ENCODE measurements at regions not wholly inside any gene's neighbourhood (a gene's known extent, or its start where the extent isn't known, plus 50 kb on each side); places are given as distances from the start of the nearest gene placed in this dataset.

GRCh38 chr17:77697480-77698400 is 260.8 kb upstream of the TNRC6C start:
- in situ Hi-C loops (cut with HindIII; ENCODE audit: low pct_unique_long_range_greater_than_20kb, low sequenced_read_pairs) = no loop called here
- no peak for DNase-seq (ENCODE audit: low read depth, low spot score)

GRCh38 chr17:77698903-77699623 is 259.4 kb upstream of the TNRC6C start:
- in situ Hi-C loops (cut with HindIII; ENCODE audit: low pct_unique_long_range_greater_than_20kb, low sequenced_read_pairs) = no loop called here
- no peak for DNase-seq (ENCODE audit: low read depth, low spot score)

- in situ Hi-C loops (cut with HindIII; ENCODE audit: low pct_unique_long_range_greater_than_20kb, low sequenced_read_pairs) = no loop called here
- no peak for DNase-seq (ENCODE audit: low read depth, low spot score)
Observed at GRCh38 chr17:77700165-77700881, 258.2 kb upstream of the TNRC6C start.

DNA sequence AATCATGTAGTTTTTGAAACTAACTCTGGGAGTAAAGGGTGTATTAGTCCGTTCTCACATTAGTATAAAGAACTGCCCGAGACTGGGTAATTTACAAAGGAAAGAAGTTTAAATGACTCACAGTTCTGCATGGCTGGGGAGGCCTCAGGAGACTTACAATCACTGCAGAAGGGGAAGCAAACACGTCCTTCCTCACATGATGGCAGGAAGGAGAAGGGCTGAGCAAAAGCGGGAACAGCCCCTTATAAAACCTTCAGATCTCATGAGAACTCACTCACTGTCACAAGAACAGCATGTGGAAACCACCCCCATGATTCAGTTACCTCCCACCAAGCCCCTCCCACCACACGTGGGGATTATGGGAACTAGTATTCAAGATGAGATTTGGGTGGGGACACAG is 256.5 kb upstream of the TNRC6C start:
- peak; percentile 41 for DNase-seq (ENCODE audit: low read depth, low spot score)
- in situ Hi-C loops (cut with HindIII; ENCODE audit: low pct_unique_long_range_greater_than_20kb, low sequenced_read_pairs) = no loop called here

- DNase-seq (ENCODE audit: low read depth, low spot score) = no peak
- in situ Hi-C loops (cut with HindIII; ENCODE audit: low pct_unique_long_range_greater_than_20kb, low sequenced_read_pairs) = no loop called here
Observed at GRCh38 chr17:77704048-77704815, 254.3 kb upstream of the TNRC6C start.

DNA sequence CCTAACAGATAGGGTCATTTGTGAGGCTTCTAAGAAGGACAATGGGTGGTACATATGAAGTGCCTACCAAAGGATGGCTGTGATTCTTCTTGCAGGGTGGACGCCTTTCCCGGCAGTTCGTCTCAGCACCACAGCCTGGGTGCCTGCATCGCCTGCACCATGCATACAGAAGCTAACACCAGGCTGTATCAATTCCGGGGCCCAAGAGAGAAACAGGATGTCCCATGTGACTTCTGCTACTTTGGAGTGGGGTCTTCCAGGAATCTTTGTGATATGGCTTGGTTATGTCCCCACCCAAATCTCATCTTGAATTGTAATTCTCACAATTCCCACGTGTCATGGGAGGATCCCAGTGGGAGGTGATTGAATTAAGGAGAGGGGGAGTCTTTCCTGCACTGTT is 251.6 kb upstream of the TNRC6C start:
- DNase-seq (ENCODE audit: low read depth, low spot score) = no peak
- in situ Hi-C loops (cut with HindIII; ENCODE audit: low pct_unique_long_range_greater_than_20kb, low sequenced_read_pairs) = no loop called here

GRCh38 chr17:77707546-77707945 is 251.0 kb upstream of the TNRC6C start:
- in situ Hi-C loops (cut with HindIII; ENCODE audit: low pct_unique_long_range_greater_than_20kb, low sequenced_read_pairs) = no loop called here
- no peak for DNase-seq (ENCODE audit: low read depth, low spot score)

- in situ Hi-C loops (cut with HindIII; ENCODE audit: low pct_unique_long_range_greater_than_20kb, low sequenced_read_pairs) = no loop called here
- DNase-seq (ENCODE audit: low read depth, low spot score) = no peak
Observed at GRCh38 chr17:77708049-77708448, 250.5 kb upstream of the TNRC6C start.

- DNase-seq (ENCODE audit: low read depth, low spot score) = no peak
- in situ Hi-C loops (cut with HindIII; ENCODE audit: low pct_unique_long_range_greater_than_20kb, low sequenced_read_pairs) = no loop called here
Observed at GRCh38 chr17:77708936-77709335, 249.6 kb upstream of the TNRC6C start.

GRCh38 chr17:77709594-77709993 is 248.9 kb upstream of the TNRC6C start:
- in situ Hi-C loops (cut with HindIII; ENCODE audit: low pct_unique_long_range_greater_than_20kb, low sequenced_read_pairs) = no loop called here
- no peak for DNase-seq (ENCODE audit: low read depth, low spot score)

DNA sequence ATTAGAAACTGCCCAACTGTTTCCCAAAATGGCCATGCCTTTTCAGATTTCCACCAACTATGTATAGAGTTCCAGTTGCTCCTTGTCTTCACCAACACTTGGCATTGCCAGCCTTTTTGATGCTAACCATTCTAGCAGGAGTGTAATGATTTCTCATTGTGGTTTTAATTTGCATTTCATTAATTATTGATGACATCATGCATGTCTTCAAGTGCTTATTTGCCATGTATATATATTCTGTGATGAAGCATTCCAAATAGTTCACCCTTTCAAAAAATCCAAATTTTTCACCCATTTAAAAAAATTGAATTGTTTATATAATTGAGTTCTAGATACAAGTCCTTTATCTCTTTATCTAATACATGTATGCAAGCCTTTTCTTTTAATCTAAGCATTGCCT is 245.9 kb upstream of the TNRC6C start:
- in situ Hi-C loops (cut with HindIII; ENCODE audit: low pct_unique_long_range_greater_than_20kb, low sequenced_read_pairs) = no loop called here

DNA sequence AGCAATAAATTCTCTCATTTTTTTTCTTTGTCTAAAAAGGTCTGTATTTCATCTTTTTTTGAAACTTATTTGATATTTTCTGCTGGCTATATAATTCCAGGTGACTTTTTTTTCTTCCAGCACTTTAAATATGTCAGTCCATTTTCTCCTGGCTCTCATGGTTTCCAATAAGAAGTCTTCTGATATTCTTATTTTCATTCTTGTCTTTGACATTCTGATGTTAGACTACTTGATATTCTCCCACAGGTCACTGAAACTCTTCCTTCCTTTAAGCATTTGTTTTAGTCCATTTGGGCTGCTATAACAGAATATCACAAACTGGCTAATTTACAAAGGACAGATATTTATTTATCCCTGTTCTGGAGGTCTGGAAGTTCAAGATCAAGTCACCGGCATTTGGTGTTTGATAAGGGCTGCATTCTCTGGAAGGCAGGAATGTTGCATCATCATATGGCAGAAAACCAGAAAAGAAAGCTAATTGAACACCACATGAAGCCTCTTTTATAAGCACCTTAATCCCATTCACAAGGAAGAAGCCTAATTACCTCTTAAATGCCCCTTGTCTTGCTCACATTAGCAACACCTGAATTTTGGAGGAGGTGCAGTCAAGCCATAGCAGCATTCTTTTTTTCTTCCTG is 242.1 kb upstream of the TNRC6C start:
- no peak for DNase-seq (ENCODE audit: low read depth, low spot score)
- in situ Hi-C loops (cut with HindIII; ENCODE audit: low pct_unique_long_range_greater_than_20kb, low sequenced_read_pairs) = no loop called here

More for the DNA sequence above, 245.9 kb upstream of the TNRC6C start:
- DNase-seq (ENCODE audit: low read depth, low spot score) = no peak

GRCh38 chr17:77717941-77718668 is 240.4 kb upstream of the TNRC6C start:
- no peak for DNase-seq (ENCODE audit: low read depth, low spot score)
- in situ Hi-C loops (cut with HindIII; ENCODE audit: low pct_unique_long_range_greater_than_20kb, low sequenced_read_pairs) = no loop called here

- DNase-seq (ENCODE audit: low read depth, low spot score) = no peak
- in situ Hi-C loops (cut with HindIII; ENCODE audit: low pct_unique_long_range_greater_than_20kb, low sequenced_read_pairs) = no loop called here
Observed at GRCh38 chr17:77718669-77718961, 239.9 kb upstream of the TNRC6C start.

DNA sequence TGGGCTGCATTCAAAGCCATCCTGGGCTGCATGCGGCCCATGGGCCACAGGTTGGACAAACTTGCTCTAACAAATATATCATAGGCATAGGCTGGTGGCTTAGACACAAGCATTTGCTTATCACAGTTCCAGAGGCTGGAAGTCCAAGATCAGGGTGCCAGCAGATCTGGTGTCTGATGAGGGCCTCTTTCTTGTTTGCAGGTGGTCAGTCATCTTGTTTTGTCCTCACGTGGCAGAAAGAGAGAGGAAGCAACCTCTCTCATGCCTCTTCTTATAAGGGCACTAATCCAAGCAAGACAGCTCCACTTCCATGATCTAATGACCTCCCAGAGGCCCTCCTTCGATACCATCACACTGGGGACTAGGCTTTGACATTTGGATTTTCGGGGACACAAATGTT is 238.7 kb upstream of the TNRC6C start:
- DNase-seq (ENCODE audit: low read depth, low spot score) = no peak
- in situ Hi-C loops (cut with HindIII; ENCODE audit: low pct_unique_long_range_greater_than_20kb, low sequenced_read_pairs) = no loop called here

DNA sequence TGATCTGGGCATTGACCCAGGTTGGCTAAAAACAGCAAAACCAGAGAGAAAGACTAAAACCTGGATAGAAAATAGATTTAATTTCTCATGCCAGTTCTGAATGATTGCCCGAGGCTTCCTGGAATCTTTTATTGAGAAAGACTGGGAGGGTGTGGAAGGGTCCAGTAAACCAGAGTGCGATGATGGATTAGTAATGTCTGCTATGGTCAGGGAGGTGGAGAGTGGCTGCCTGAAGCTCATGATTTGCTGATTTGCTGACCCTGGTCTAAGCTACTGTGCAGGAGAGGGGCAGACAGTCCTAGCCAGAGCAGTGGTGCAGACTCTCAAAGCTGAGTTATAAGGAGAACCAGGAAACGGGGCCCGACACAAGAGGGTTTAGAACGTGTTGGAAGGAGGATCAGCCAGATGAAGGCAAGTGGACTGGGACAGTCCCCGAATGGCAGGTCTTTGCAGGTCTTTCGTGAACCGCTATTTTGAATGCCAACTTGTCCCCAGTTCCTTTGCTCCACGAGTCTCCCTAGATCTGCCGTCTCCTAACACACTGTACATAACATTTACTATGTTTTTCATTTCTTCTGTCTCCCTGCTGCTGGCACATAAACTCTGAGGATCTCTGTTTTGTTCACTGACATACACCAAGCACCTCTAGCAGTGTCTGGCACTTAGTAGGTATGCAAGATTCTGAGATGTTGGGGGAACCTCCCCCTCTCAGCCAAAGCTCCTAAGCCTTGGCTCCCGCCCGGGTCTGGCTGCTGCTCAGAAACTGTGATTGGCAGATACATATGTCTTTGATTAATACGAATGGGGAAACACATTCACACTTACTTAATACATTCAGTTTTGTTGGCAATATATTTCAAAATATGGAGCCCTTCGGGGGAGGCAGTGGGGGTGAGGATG is 237.3 kb upstream of the TNRC6C start:
- no peak for DNase-seq (ENCODE audit: low read depth, low spot score)
- in situ Hi-C loops (cut with HindIII; ENCODE audit: low pct_unique_long_range_greater_than_20kb, low sequenced_read_pairs) = no loop called here
